ENCODE measurements at regions not wholly inside any gene's neighbourhood (a gene's known extent, or its start where the extent isn't known, plus 50 kb on each side); places are given as distances from the start of the nearest gene placed in this dataset.

DNA sequence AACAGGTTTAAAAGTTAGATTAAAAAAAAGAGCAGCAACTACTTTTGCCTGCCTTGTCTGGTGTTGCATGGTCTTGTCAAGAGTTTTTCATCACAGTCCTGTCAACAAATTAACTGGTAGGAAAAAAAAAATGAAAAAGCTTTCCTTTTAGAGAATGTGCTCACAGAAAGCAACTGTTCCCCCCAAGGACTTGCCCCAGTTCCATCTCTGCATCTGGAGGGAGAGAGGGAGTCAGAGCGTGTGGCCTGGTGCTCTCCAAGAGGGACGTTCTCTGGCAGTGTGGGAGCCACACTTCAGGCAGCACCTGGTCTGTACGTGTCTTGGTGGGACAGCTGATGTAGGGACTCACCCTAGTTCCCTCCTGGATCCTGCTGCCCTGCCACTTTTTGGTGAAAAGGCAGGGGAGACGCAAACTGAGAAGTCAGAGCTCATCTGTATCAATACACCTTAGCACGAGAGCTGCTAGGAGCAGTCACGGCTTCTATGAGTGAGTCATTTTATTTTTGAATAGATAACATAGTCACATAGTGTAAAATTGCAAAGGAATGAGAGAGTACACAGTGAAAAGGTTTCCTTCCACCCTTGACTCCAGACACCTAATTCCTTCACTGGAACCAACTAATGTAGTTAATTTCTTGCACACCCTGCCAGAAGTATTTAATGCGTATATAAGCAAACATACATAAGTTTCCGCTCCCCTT, 172.5 kb upstream of the MGAT5 start:
- no peak overlapping the region for H3K4me2 ChIP-seq (ENCODE audit: insufficient read depth, low read length)
- no peaks in the 10 kb centered on the region for H4K20me1 ChIP-seq (ENCODE audit: insufficient read depth, low read length)
- no peaks in the 10 kb centered on the region for H3K36me3 ChIP-seq (ENCODE audit: insufficient read depth, low read length)
- no peaks in the 10 kb centered on the region for H3K79me2 ChIP-seq (ENCODE audit: insufficient read depth, low read length)
- H3K4me3 ChIP-seq (ENCODE audit: insufficient read depth, low read length): no peak overlapping the region
- H3K9me3 ChIP-seq (ENCODE audit: low read depth, low read length): no peaks in the 10 kb centered on the region
- no peak overlapping the region for H3K27ac ChIP-seq (ENCODE audit: low read depth, low read length)
- H3K4me1 ChIP-seq (ENCODE audit: insufficient read depth, low read length): no peaks in the 10 kb centered on the region
- TF ChIP-seq, protein P1, sequence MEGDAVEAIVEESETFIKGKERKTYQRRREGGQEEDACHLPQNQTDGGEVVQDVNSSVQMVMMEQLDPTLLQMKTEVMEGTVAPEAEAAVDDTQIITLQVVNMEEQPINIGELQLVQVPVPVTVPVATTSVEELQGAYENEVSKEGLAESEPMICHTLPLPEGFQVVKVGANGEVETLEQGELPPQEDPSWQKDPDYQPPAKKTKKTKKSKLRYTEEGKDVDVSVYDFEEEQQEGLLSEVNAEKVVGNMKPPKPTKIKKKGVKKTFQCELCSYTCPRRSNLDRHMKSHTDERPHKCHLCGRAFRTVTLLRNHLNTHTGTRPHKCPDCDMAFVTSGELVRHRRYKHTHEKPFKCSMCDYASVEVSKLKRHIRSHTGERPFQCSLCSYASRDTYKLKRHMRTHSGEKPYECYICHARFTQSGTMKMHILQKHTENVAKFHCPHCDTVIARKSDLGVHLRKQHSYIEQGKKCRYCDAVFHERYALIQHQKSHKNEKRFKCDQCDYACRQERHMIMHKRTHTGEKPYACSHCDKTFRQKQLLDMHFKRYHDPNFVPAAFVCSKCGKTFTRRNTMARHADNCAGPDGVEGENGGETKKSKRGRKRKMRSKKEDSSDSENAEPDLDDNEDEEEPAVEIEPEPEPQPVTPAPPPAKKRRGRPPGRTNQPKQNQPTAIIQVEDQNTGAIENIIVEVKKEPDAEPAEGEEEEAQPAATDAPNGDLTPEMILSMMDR (IDR thresholded peaks at IDR 0.05; ENCODE audit: extremely low read depth, low read depth, low read length): no peak
- no peak for DNase-seq (ENCODE audit: insufficient read length, low spot score, missing footprints)
- H3K27me3 ChIP-seq (ENCODE audit: insufficient read depth, low read length): peaks cover 16% of the 10 kb centered on the region
- no peak overlapping the region for H2AFZ ChIP-seq (ENCODE audit: low read length)

DNA sequence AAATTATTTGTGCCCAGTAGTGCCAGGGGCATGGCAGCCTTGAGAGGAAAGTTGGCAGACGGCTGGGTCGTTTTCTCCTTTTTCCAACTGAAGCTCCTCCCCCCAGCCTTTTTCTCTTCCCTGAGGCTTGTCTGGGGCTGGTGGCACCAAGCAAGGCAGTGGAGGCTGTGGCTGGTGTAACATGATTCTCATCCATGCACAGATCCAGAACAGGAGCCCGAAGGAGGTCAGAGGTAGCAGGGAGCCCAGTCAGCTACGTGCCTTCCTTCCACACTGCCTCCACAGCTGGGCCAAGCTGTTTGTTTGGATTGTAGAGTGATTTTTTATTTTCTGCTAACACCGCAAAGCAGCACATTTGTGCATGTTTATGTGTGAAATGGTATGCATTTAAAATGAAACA, 170.3 kb upstream of the MGAT5 start:
- Histone ChIP-seq H3K27me3 (ENCODE audit: insufficient read depth, low read length) (peaks cover 15% of the 10 kb centered on the region), H4K20me1 (ENCODE audit: insufficient read depth, low read length) (no peaks in the 10 kb centered on the region), H3K4me3 (ENCODE audit: insufficient read depth, low read length) (no peak overlapping the region), H3K27ac (ENCODE audit: low read depth, low read length) (no peak overlapping the region), H3K9me3 (ENCODE audit: low read depth, low read length) (no peaks in the 10 kb centered on the region), H3K4me2 (ENCODE audit: insufficient read depth, low read length) (no peak overlapping the region), H3K79me2 (ENCODE audit: insufficient read depth, low read length) (no peaks in the 10 kb centered on the region), H3K4me1 (ENCODE audit: insufficient read depth, low read length) (no peaks in the 10 kb centered on the region), H2AFZ (ENCODE audit: low read length) (no peak overlapping the region), H3K36me3 (ENCODE audit: insufficient read depth, low read length) (no peaks in the 10 kb centered on the region)
- TF ChIP-seq, protein P1 (IDR thresholded peaks at IDR 0.05; ENCODE audit: extremely low read depth, low read depth, low read length): no peak
- no peak for DNase-seq (ENCODE audit: insufficient read length, low spot score, missing footprints)

DNA sequence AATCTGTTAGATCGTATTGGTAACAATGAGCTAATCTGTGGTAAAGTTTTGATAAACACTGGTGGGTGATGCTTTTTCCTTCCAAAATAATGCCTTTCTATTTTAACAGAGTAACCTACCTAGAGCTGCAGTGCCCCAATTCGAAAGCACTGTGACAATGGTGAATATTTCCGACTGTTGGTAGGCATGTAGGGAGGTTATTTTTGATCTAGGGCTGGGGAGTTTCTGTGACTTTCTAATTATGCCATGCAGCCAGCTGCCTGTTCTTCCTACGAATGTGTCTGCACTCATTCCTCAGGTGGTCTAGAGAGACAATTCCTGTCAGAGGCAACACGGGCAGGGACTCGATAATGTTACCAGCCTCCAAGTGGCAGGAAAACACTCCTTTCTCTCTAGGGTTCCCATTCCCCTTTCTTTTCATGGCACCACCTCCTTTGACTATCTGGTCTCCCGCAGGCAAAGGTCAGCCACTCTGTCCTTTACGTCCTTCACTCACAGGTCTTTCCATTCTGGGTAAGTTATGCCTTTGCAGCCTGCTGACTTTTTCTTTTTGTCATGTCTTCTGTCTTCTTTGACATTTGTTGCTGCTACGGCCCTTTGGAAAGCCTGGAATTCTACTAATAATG, 167.2 kb upstream of the MGAT5 start:
- Histone ChIP-seq H3K4me2 (ENCODE audit: insufficient read depth, low read length) (no peak overlapping the region), H4K20me1 (ENCODE audit: insufficient read depth, low read length) (no peaks in the 10 kb centered on the region), H3K4me1 (ENCODE audit: insufficient read depth, low read length) (no peaks in the 10 kb centered on the region), H2AFZ (ENCODE audit: low read length) (no peak overlapping the region), H3K79me2 (ENCODE audit: insufficient read depth, low read length) (no peaks in the 10 kb centered on the region), H3K9me3 (ENCODE audit: low read depth, low read length) (no peaks in the 10 kb centered on the region), H3K36me3 (ENCODE audit: insufficient read depth, low read length) (no peaks in the 10 kb centered on the region), H3K27me3 (ENCODE audit: insufficient read depth, low read length) (peaks cover 2% of the 10 kb centered on the region), H3K27ac (ENCODE audit: low read depth, low read length) (no peak overlapping the region), H3K4me3 (ENCODE audit: insufficient read depth, low read length) (no peak overlapping the region)
- TF ChIP-seq, protein P1 (IDR thresholded peaks at IDR 0.05; ENCODE audit: extremely low read depth, low read depth, low read length): no peak
- no peak for DNase-seq (ENCODE audit: insufficient read length, low spot score, missing footprints)

DNA sequence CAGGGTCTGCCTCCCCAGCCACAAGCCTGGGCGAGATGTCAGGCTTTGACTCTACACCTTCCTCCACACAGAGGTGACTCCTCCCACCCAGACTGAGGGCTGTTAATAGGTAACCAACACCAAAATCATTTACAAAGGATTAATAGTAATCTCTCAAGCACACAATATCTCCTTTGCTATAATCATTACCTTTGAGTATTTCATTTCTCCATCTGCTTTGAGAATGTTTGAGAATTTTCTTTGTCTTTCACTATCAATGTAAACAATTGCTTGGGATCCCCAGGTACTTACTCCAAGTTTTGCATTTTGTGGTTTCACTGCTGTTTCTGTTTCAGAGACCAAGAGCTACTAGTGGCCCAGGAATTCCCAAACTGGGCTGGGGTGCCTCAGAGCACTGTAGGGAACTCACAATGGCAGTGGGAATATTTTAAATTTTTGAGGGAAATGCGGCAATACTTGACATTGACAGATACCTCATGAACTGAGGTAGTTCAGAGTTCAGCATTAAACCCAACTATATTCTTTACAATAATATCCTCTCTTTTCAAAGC, 166.4 kb upstream of the MGAT5 start:
- no peaks in the 10 kb centered on the region for H3K4me1 ChIP-seq (ENCODE audit: insufficient read depth, low read length)
- peaks cover 2% of the 10 kb centered on the region for H3K27me3 ChIP-seq (ENCODE audit: insufficient read depth, low read length)
- no peaks in the 10 kb centered on the region for H3K36me3 ChIP-seq (ENCODE audit: insufficient read depth, low read length)
- TF ChIP-seq, protein P1 (IDR thresholded peaks at IDR 0.05; ENCODE audit: extremely low read depth, low read depth, low read length): no peak
- no peak overlapping the region for H3K4me2 ChIP-seq (ENCODE audit: insufficient read depth, low read length)
- H2AFZ ChIP-seq (ENCODE audit: low read length): no peak overlapping the region
- DNase-seq (ENCODE audit: insufficient read length, low spot score, missing footprints): no peak
- no peaks in the 10 kb centered on the region for H3K9me3 ChIP-seq (ENCODE audit: low read depth, low read length)
- H3K4me3 ChIP-seq (ENCODE audit: insufficient read depth, low read length): no peak overlapping the region
- H3K27ac ChIP-seq (ENCODE audit: low read depth, low read length): no peak overlapping the region
- H4K20me1 ChIP-seq (ENCODE audit: insufficient read depth, low read length): no peaks in the 10 kb centered on the region
- H3K79me2 ChIP-seq (ENCODE audit: insufficient read depth, low read length): no peaks in the 10 kb centered on the region
